SK-N-SH treated with all-trans-retinoic acid at 6 μM for 48 hours (cell line): ENCODE measurements at regions not wholly inside any gene's neighbourhood (a gene's known extent, or its start where the extent isn't known, plus 50 kb on each side); places are given as distances from the start of the nearest gene placed in this dataset.

Experiments used
- ATAC-seq: fragments of 200-7000 bp; cut with Tn5 transposase; 3 replicates; pipeline ENCODE4 v1.9.1; 2020; ENCODE audit warnings: mild to moderate bottlenecking, moderate library complexity
- ARNTL ChIP-seq: fragments of 450-650 bp; formaldehyde crosslinking; IDR thresholded peaks from 2 replicates; pipeline ENCODE4 v1.5.0; 2020; ENCODE audit warnings: low read depth, mild to moderate bottlenecking, moderate library complexity, borderline replicate concordance
- BACH2 ChIP-seq: fragments of 250-450 bp; sonication (Bioruptor Pico); IDR thresholded peaks from 2 replicates; pipeline ENCODE4 v1.9.0; 2021; ENCODE audit warnings: mild to moderate bottlenecking, borderline replicate concordance
- CSDC2 ChIP-seq: fragments of 250-450 bp; sonication (Bioruptor Pico); IDR thresholded peaks from 2 replicates; pipeline ENCODE4 v1.5.0; 2020; ENCODE audit warnings: mild to moderate bottlenecking, moderate library complexity
- CSRNP3 ChIP-seq: fragments of 250-450 bp; sonication (Bioruptor Pico); IDR thresholded peaks from 2 replicates; pipeline ENCODE4 v1.5.1; 2021; ENCODE audit warnings: mild to moderate bottlenecking, moderate library complexity
- ESRRG ChIP-seq: fragments of 250-450 bp; sonication (Bioruptor Pico); IDR thresholded peaks from 2 replicates; pipeline ENCODE4 v1.6.1; 2021; ENCODE audit warnings: mild to moderate bottlenecking
- GLIS3 ChIP-seq: fragments of 250-450 bp; sonication (Bioruptor Pico); IDR thresholded peaks from 2 replicates; pipeline ENCODE4 v1.5.0; 2020; ENCODE audit warnings: mild to moderate bottlenecking, moderate library complexity
- ISL1 ChIP-seq: fragments of 250-450 bp; sonication (Bioruptor Pico); IDR thresholded peaks from 2 replicates; pipeline ENCODE4 v2.1.2; 2022; ENCODE audit warnings: mild to moderate bottlenecking, moderate library complexity
- OSR1 ChIP-seq: fragments of 250-450 bp; sonication (Bioruptor Pico); IDR thresholded peaks from 2 replicates; pipeline ENCODE4 v1.8.0; 2022; ENCODE audit warnings: moderate library complexity, mild to moderate bottlenecking, inconsistent platforms
- POU6F1 ChIP-seq: fragments of 250-450 bp; sonication (Bioruptor Pico); IDR thresholded peaks from 2 replicates; pipeline ENCODE4 v1.8.0; 2021; ENCODE audit warnings: low read depth, mild to moderate bottlenecking, moderate library complexity, borderline replicate concordance
- PPARA ChIP-seq: fragments of 250-450 bp; sonication (Bioruptor Pico); IDR thresholded peaks from 2 replicates; pipeline ENCODE4 v1.5.0; 2020; ENCODE audit warnings: mild to moderate bottlenecking, borderline replicate concordance
- RARB ChIP-seq: fragments of 250-450 bp; sonication (Bioruptor Pico); IDR thresholded peaks from 2 replicates; pipeline ENCODE4 v1.8.0; 2021; ENCODE audit warnings: mild to moderate bottlenecking, moderate library complexity
- SNAI2 ChIP-seq: fragments of 250-450 bp; sonication (Bioruptor Pico); IDR thresholded peaks from 2 replicates; pipeline ENCODE4 v1.5.0; 2020; ENCODE audit warnings: mild to moderate bottlenecking, moderate library complexity
- TCF4 ChIP-seq: fragments of 250-450 bp; sonication (Bioruptor Pico); IDR thresholded peaks from 2 replicates; pipeline ENCODE4 v1.8.0; 2021; ENCODE audit warnings: mild to moderate bottlenecking, moderate library complexity, borderline replicate concordance
- TOX ChIP-seq: fragments of 250-450 bp; sonication (Bioruptor Pico); IDR thresholded peaks from 2 replicates; pipeline ENCODE4 v1.8.0; 2021; ENCODE audit warnings: mild to moderate bottlenecking, moderate library complexity, borderline replicate concordance
- TSHZ2 ChIP-seq: fragments of 250-450 bp; sonication (Bioruptor Pico); IDR thresholded peaks from 2 replicates; pipeline ENCODE4 v1.5.0; 2020; ENCODE audit warnings: mild to moderate bottlenecking, moderate library complexity
- ZC3H10 ChIP-seq: fragments of 250-450 bp; sonication (Bioruptor Pico); IDR thresholded peaks from 2 replicates; pipeline ENCODE4 v1.5.1; 2021; ENCODE audit warnings: mild to moderate bottlenecking, moderate library complexity
- ZFP3 ChIP-seq: fragments of 250-450 bp; sonication (Bioruptor Pico); IDR thresholded peaks from 2 replicates; pipeline ENCODE4 v1.5.0; 2020; ENCODE audit warnings: mild to moderate bottlenecking, moderate library complexity
- ZFP30 ChIP-seq: fragments of 450-650 bp; formaldehyde crosslinking; IDR thresholded peaks from 2 replicates; pipeline ENCODE4 v1.5.0; 2022; ENCODE audit warnings: mild to moderate bottlenecking, moderate library complexity
- ZNF565 ChIP-seq: fragments of 450-650 bp; formaldehyde crosslinking; conservative IDR thresholded peaks from 2 replicates; pipeline ENCODE4 v1.5.0; 2020; ENCODE audit warnings: low read depth, mild to moderate bottlenecking, moderate library complexity
- ZNF70 ChIP-seq: fragments of 450-650 bp; formaldehyde crosslinking; IDR thresholded peaks from 2 replicates; pipeline ENCODE4 v1.5.0; 2020; ENCODE audit warnings: mild to moderate bottlenecking, moderate library complexity
- TF ChIP-seq, protein P1 (sequence below): fragments of 250-450 bp; sonication (Bioruptor Pico); IDR thresholded peaks from 2 replicates; pipeline ENCODE4 v1.8.0; 2020; ENCODE audit warnings: mild to moderate bottlenecking, moderate library complexity, borderline replicate concordance
- TF ChIP-seq, protein P2 (sequence below): fragments of 250-450 bp; sonication (Bioruptor Pico); IDR thresholded peaks from 2 replicates; pipeline ENCODE4 v1.5.1; 2020; ENCODE audit warnings: low read depth, mild to moderate bottlenecking, moderate library complexity

DNA sequence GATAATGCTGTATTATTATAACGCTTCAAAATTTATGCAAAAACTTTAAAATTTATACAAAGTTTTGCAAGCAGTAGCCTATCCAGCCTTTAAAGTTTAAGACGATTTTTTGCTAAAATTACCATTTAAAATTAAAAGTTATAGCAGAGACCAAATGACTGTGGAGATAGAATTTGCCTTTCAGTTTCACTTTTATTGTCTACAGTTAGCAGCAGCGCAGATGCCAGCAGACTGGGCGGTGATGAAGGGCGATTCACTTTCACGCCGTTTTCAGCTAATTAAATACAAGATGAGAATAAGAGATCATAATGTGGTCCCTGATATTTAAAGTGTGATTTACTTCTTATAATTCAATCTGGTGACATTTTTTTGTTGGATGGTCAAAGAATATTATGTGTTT lies 1381.5 kb upstream of the ADGRL3 start:
- ATAC-seq: peak; percentile 62; the same call in 2 of the 3 replicates
- TF ChIP-seq TSHZ2 (no peak), POU6F1 (CRISPR knock-in tag) (no peak), ZFP3 (CRISPR knock-in tag) (no peak), ZC3H10 (CRISPR knock-in tag) (no peak), ZNF565 (CRISPR knock-in tag) (no peak), ISL1 (no peak), SNAI2 (CRISPR knock-in tag) (no peak), ZFP30 (CRISPR knock-in tag) (no peak), ESRRG (CRISPR knock-in tag) (no peak), PPARA (no peak), RARB (no peak), BACH2 (CRISPR knock-in tag) (no peak), TOX (CRISPR knock-in tag) (no peak), CSDC2 (CRISPR knock-in tag) (no peak), GLIS3 (no peak), ARNTL (CRISPR knock-in tag) (no peak)
- TF ChIP-seq, protein P1, sequence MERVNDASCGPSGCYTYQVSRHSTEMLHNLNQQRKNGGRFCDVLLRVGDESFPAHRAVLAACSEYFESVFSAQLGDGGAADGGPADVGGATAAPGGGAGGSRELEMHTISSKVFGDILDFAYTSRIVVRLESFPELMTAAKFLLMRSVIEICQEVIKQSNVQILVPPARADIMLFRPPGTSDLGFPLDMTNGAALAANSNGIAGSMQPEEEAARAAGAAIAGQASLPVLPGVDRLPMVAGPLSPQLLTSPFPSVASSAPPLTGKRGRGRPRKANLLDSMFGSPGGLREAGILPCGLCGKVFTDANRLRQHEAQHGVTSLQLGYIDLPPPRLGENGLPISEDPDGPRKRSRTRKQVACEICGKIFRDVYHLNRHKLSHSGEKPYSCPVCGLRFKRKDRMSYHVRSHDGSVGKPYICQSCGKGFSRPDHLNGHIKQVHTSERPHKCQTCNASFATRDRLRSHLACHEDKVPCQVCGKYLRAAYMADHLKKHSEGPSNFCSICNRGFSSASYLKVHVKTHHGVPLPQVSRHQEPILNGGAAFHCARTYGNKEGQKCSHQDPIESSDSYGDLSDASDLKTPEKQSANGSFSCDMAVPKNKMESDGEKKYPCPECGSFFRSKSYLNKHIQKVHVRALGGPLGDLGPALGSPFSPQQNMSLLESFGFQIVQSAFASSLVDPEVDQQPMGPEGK (CRISPR knock-in tag): no peak
- TF ChIP-seq, protein P2, sequence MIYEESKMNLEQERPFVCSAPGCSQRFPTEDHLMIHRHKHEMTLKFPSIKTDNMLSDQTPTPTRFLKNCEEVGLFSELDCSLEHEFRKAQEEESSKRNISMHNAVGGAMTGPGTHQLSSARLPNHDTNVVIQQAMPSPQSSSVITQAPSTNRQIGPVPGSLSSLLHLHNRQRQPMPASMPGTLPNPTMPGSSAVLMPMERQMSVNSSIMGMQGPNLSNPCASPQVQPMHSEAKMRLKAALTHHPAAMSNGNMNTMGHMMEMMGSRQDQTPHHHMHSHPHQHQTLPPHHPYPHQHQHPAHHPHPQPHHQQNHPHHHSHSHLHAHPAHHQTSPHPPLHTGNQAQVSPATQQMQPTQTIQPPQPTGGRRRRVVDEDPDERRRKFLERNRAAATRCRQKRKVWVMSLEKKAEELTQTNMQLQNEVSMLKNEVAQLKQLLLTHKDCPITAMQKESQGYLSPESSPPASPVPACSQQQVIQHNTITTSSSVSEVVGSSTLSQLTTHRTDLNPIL: no peak

DNA sequence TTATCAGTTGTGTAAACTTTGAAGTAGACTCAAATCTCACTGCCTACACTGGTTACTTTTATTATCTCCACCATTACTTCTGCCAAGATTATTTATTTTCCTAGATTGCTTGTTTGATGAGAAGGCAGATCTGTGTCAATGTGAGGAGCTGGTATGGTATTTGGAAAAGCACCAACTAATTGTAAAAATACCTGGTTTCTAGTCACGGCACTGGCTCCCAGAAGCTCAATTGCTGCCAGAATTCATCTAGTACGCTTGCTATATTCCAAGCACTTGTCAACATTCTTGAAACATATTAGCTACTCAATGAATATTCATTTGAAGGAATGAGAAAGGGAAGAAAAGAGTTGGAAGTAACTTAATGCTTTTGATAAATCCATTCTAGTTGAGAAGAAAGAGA lies 1376.8 kb upstream of the ADGRL3 start:
- no peak for TF ChIP-seq CSDC2 (CRISPR knock-in tag)
- TF ChIP-seq CSRNP3 (CRISPR knock-in tag): no peak
- TF ChIP-seq TOX (CRISPR knock-in tag): no peak
- no peak for TF ChIP-seq ZC3H10 (CRISPR knock-in tag)
- no peak for TF ChIP-seq ARNTL (CRISPR knock-in tag)
- TF ChIP-seq ISL1: no peak
- TF ChIP-seq POU6F1 (CRISPR knock-in tag): no peak
- TF ChIP-seq TSHZ2: no peak
- TF ChIP-seq GLIS3: no peak
- no peak for TF ChIP-seq SNAI2 (CRISPR knock-in tag)
- TF ChIP-seq ZFP3 (CRISPR knock-in tag): no peak
- no peak for TF ChIP-seq PPARA
- no peak for TF ChIP-seq ZNF70
- no peak for TF ChIP-seq TCF4 (CRISPR knock-in tag)
- TF ChIP-seq OSR1 (CRISPR knock-in tag): no peak
- ATAC-seq: no peak
